SH-SY5Y (cell line): ENCODE measurements at regions not wholly inside any gene's neighbourhood (a gene's known extent, or its start where the extent isn't known, plus 50 kb on each side); places are given as distances from the start of the nearest gene placed in this dataset.

Experiments used
- GATA2 ChIP-seq: IDR thresholded peaks from 2 replicates; pipeline ENCODE4 v1.6.1; 2011; ENCODE audit warnings: mild to moderate bottlenecking, low read depth, low read length
- GATA3 ChIP-seq: IDR thresholded peaks from 2 replicates; pipeline ENCODE4 v1.6.1; 2011; ENCODE audit warnings: low read depth, mild to moderate bottlenecking, low read length, moderate library complexity

DNA sequence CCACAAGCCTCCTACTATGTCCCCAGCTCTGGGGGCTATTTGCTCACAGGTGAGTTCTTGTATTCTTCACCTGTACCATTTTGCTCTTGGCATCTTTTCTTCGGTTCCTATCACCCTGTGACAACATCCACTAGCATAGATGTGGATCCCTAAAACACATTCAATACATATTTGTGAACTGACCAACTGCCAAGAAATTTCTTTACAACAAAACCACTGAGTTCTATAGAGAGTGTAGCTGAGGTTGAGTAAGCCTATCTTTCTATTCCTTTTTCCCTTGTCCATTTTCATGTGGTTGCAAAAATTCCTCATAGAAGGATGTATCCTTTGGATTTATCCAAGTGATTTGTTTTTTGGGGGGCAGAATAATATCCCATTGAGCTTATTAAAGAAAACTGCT, 192.7 kb upstream of the ITGA4 start:
- TF ChIP-seq GATA3 (no peak), GATA2 (no peak)
